Keratinocyte (primary cell): ENCODE measurements at regions not wholly inside any gene's neighbourhood (a gene's known extent, or its start where the extent isn't known, plus 50 kb on each side); places are given as distances from the start of the nearest gene placed in this dataset.

Experiments
- DNase-seq: peaks from one replicate; pipeline ENCODE4 v3.0.0-alpha.2; 2011; ENCODE audit warnings: low read depth, missing footprints, low spot score
- FAIRE-seq: peaks from 2 replicates; lab custom pipeline; 2011; peaks lifted over from hg19 to GRCh38; lab: Jason Lieb, UNC
- H2AFZ ChIP-seq: 2 replicates; pipeline ENCODE4 v1.6.0; 2012; ENCODE audit warnings: low read length, control low read depth, inconsistent platforms; ENCODE audit not compliant: control insufficient read depth
- H3K27ac ChIP-seq: 2 replicates; pipeline ENCODE4 v1.5.1; 2011; ENCODE audit warnings: low read length; ENCODE audit not compliant: control insufficient read depth, insufficient read depth
- H3K27me3 ChIP-seq: 3 replicates; pipeline ENCODE4 v1.6.0; 2011; ENCODE audit warnings: low read length; ENCODE audit not compliant: control insufficient read depth, insufficient read depth; ENCODE audit errors: extremely low read depth
- H3K36me3 ChIP-seq, 2 experiments: 2 replicates in 1 of 2; 3 replicates in 1 of 2; pipeline ENCODE4 v1.5.1; 2011; ENCODE audit warnings: low read length in 2 of 2, mild to moderate bottlenecking in 1 of 2; ENCODE audit not compliant: control insufficient read depth in 2 of 2, insufficient read depth in 2 of 2; ENCODE audit errors: extremely low read depth in 1 of 2
- H3K4me1 ChIP-seq: 3 replicates; pipeline ENCODE4 v1.5.1; 2011; ENCODE audit warnings: low read length; ENCODE audit not compliant: control insufficient read depth, insufficient read depth; ENCODE audit errors: extremely low read depth
- H3K4me2 ChIP-seq: 3 replicates; pipeline ENCODE4 v1.6.0; 2011; ENCODE audit warnings: low read depth, low read length; ENCODE audit not compliant: control insufficient read depth, insufficient read depth; ENCODE audit errors: extremely low read depth
- H3K4me3 ChIP-seq, 3 experiments: fragments of 200-600 bp in 1 of 3; sonication (generic) in 1 of 3; 2 replicates in 2 of 3; 3 replicates in 1 of 3; pipeline ENCODE4 v1.5.1; 2011 to 2016; ENCODE audit warnings: low read length in 3 of 3, mild to moderate bottlenecking in 3 of 3, control low read depth in 2 of 3, inconsistent platforms in 1 of 3, low read depth in 1 of 3, mixed read lengths in 1 of 3, mixed run types in 1 of 3, moderate library complexity in 1 of 3; ENCODE audit not compliant: control insufficient read depth in 2 of 3, insufficient read depth in 2 of 3; ENCODE audit errors: extremely low read depth in 1 of 3
- H3K79me2 ChIP-seq: 2 replicates; pipeline ENCODE4 v1.6.0; 2012; ENCODE audit warnings: low read length; ENCODE audit not compliant: control insufficient read depth, insufficient read depth
- H3K9ac ChIP-seq: 3 replicates; pipeline ENCODE4 v1.6.0; 2011; ENCODE audit warnings: low read length; ENCODE audit not compliant: control insufficient read depth, insufficient read depth; ENCODE audit errors: extremely low read depth
- H3K9me1 ChIP-seq: 3 replicates; pipeline ENCODE4 v1.6.0; 2011; ENCODE audit warnings: low read length; ENCODE audit not compliant: control insufficient read depth, insufficient read depth; ENCODE audit errors: extremely low read depth
- H3K9me3 ChIP-seq: 2 replicates; pipeline ENCODE4 v1.5.1; 2012; ENCODE audit warnings: low read depth, low read length; ENCODE audit not compliant: control insufficient read depth
- H4K20me1 ChIP-seq: 3 replicates; pipeline ENCODE4 v1.6.0; 2011; ENCODE audit warnings: low read length; ENCODE audit not compliant: control insufficient read depth, insufficient read depth; ENCODE audit errors: extremely low read depth
- CTCF ChIP-seq, 3 experiments: IDR thresholded peaks in 1 of 3; conservative IDR thresholded peaks in 1 of 3; optimal IDR thresholded peaks in 1 of 3; 2 replicates in 2 of 3; 3 replicates in 1 of 3; pipeline versions ENCODE3 to v1.5.1; 2011; ENCODE audit warnings: low read length in 3 of 3, mild to moderate bottlenecking in 3 of 3, moderate library complexity in 2 of 3, control low read depth in 1 of 3, inconsistent platforms in 1 of 3; ENCODE audit not compliant: insufficient read depth in 2 of 3; ENCODE audit errors: extremely low read depth in 1 of 3
- EZH2 ChIP-seq: IDR thresholded peaks from one replicate; pipeline ENCODE4 v1.6.1; 2012; ENCODE audit warnings: inconsistent platforms, mild to moderate bottlenecking, low read length, moderate library complexity
- dilution Hi-C: fragments of 300-500 bp; cut with MboI; formaldehyde crosslinking; loops from one replicate; pipeline ENCODE4 v1.7.0; 2020; ENCODE audit warnings: low sequenced_read_pairs; ENCODE audit not compliant: extremely low pct_ligation_motif_present

- DNase-seq (no peak), FAIRE-seq (no peak)
- H4K20me1 ChIP-seq = peaks cover 2% of the 10 kb centered on the region
- H3K36me3 ChIP-seq = no peaks in the 10 kb centered on the region
- no peak overlapping the region for H3K4me3 ChIP-seq
- TF ChIP-seq EZH2 (no peak), CTCF (optimal IDR thresholded peaks at IDR 0.05 in 1 of 3, IDR thresholded peaks at IDR 0.05 in 1 of 3, conservative IDR thresholded peaks at IDR 0.05 in 1 of 3; ENCODE audit: extremely low read depth in 1 of 3, insufficient read depth in 2 of 3, low read length in 3 of 3) (no peak)
- H3K9me1 ChIP-seq = no peaks in the 10 kb centered on the region
- no peak overlapping the region for H3K9ac ChIP-seq
- no peaks in the 10 kb centered on the region for H3K4me1 ChIP-seq
- H3K4me2 ChIP-seq = no peak overlapping the region
- H3K27me3 ChIP-seq = peaks cover 6% of the 10 kb centered on the region
- no peak overlapping the region for H2AFZ ChIP-seq
- dilution Hi-C loops = no loop called here
- no peaks in the 10 kb centered on the region for H3K9me3 ChIP-seq
- H3K27ac ChIP-seq = no peak overlapping the region
- no peaks in the 10 kb centered on the region for H3K79me2 ChIP-seq
Observed at GRCh38 chr20:60147004-60147403, 188.8 kb downstream of the CDH26 start.

GRCh38 chr20:60148885-60149284 is 190.7 kb downstream of the CDH26 start:
- no peaks in the 10 kb centered on the region for H4K20me1 ChIP-seq
- no peak overlapping the region for H3K9ac ChIP-seq
- H3K9me1 ChIP-seq = no peaks in the 10 kb centered on the region
- H2AFZ ChIP-seq = no peak overlapping the region
- no peak overlapping the region for H3K4me3 ChIP-seq
- FAIRE-seq (no peak), DNase-seq (no peak)
- no peak for TF ChIP-seq EZH2
- no peak for TF ChIP-seq CTCF (optimal IDR thresholded peaks at IDR 0.05 in 1 of 3, IDR thresholded peaks at IDR 0.05 in 1 of 3, conservative IDR thresholded peaks at IDR 0.05 in 1 of 3; ENCODE audit: extremely low read depth in 1 of 3, insufficient read depth in 2 of 3, low read length in 3 of 3)
- dilution Hi-C loops = no loop called here
- H3K79me2 ChIP-seq = no peaks in the 10 kb centered on the region
- no peaks in the 10 kb centered on the region for H3K27me3 ChIP-seq
- H3K9me3 ChIP-seq = no peaks in the 10 kb centered on the region
- H3K4me1 ChIP-seq = no peaks in the 10 kb centered on the region
- no peaks in the 10 kb centered on the region for H3K36me3 ChIP-seq
- H3K27ac ChIP-seq = no peak overlapping the region
- H3K4me2 ChIP-seq = no peak overlapping the region
